Common myeloid progenitor, CD34-positive (primary cell): ENCODE measurements at regions not wholly inside any gene's neighbourhood (a gene's known extent, or its start where the extent isn't known, plus 50 kb on each side); places are given as distances from the start of the nearest gene placed in this dataset.

Experiments
- CTCF ChIA-PET: fragments of 350-600 bp; sonication (Branson Sonifier 250); formaldehyde crosslinking; loops from one replicate; lab custom pipeline; 2021; ENCODE audit warnings: antibody characterized with exemption; lab: Charles Lee
- POLR2A ChIA-PET: fragments of 350-600 bp; sonication (Branson Sonifier 250); formaldehyde crosslinking; loops from one replicate; lab custom pipeline; 2021; ENCODE audit warnings: antibody characterized with exemption; lab: Charles Lee
- DNase-seq, 3 donors: peaks; one replicate each; pipeline versions ENCODE4 v3.0.0 to v3.0.0-alpha.2; 2013
- H3K27ac ChIP-seq, 2 experiments: 1 replicate in 1 of 2; 2 replicates in 1 of 2; pipeline ENCODE4 v1.7.0; 2013; ENCODE audit warnings: inconsistent platforms in 2 of 2, low read length in 2 of 2, mild to moderate bottlenecking in 2 of 2, low read depth in 1 of 2, moderate library complexity in 1 of 2; ENCODE audit not compliant: severe bottlenecking in 2 of 2, insufficient read depth in 1 of 2, poor library complexity in 1 of 2
- H3K27me3 ChIP-seq, 5 experiments: replicated peaks in 2 of 5; 1 replicate in 3 of 5; 2 replicates in 2 of 5; pipeline versions ENCODE4 v1.6.1 to v1.7.0; 2013; ENCODE audit warnings: low read length in 4 of 5, mild to moderate bottlenecking in 2 of 5, moderate library complexity in 2 of 5, inconsistent platforms in 1 of 5; ENCODE audit not compliant: insufficient read depth in 5 of 5, control insufficient read depth in 4 of 5
- H3K36me3 ChIP-seq, 4 experiments: 1 replicate in 2 of 4; 2 replicates in 2 of 4; pipeline versions ENCODE4 v1.6.1 to v1.7.0; 2013; ENCODE audit warnings: low read length in 3 of 4, control low read depth in 1 of 4, mild to moderate bottlenecking in 1 of 4; ENCODE audit not compliant: control insufficient read depth in 4 of 4, insufficient read depth in 4 of 4
- H3K4me1 ChIP-seq, 4 experiments: 1 replicate in 3 of 4; 2 replicates in 1 of 4; pipeline versions ENCODE4 v1.6.1 to v1.7.1; 2013; ENCODE audit warnings: low read length in 3 of 4, mild to moderate bottlenecking in 3 of 4, control low read depth in 1 of 4, inconsistent platforms in 1 of 4, moderate library complexity in 1 of 4; ENCODE audit not compliant: control insufficient read depth in 4 of 4, insufficient read depth in 4 of 4; ENCODE audit errors: control extremely low read depth in 1 of 4
- H3K4me3 ChIP-seq, 7 experiments: 1 replicate in 4 of 7; 2 replicates in 3 of 7; pipeline versions ENCODE4 v1.5.1 to v1.7.0; 2013; ENCODE audit warnings: mild to moderate bottlenecking in 7 of 7, low read length in 6 of 7, moderate library complexity in 6 of 7, inconsistent platforms in 2 of 7, low read depth in 2 of 7, control low read depth in 1 of 7; ENCODE audit not compliant: insufficient read depth in 4 of 7, control insufficient read depth in 1 of 7; ENCODE audit errors: extremely low read depth in 1 of 7
- H3K9me3 ChIP-seq, 5 experiments: 1 replicate in 4 of 5; 2 replicates in 1 of 5; pipeline versions ENCODE4 v1.6.1 to v1.7.1; 2013; ENCODE audit warnings: low read length in 4 of 5, mild to moderate bottlenecking in 2 of 5, inconsistent platforms in 1 of 5, low read depth in 1 of 5, moderate library complexity in 1 of 5; ENCODE audit not compliant: control insufficient read depth in 4 of 5, insufficient read depth in 2 of 5; ENCODE audit errors: control extremely low read depth in 1 of 5
- WGBS: methylation state at CpG from one replicate; pipeline ENCODE4 v1.1.5; 2013; ENCODE audit not compliant: insufficient coverage; 5-methylcytosine and 5-hydroxymethylcytosine counted together

GRCh38 chr9:90991953-90992352 is 190.3 kb downstream of the SYK start:
- CTCF ChIA-PET = no interaction called here

GRCh38 chr9:90995516-90995915 is 193.9 kb downstream of the SYK start:
- POLR2A ChIA-PET = no interaction called here
- no peak for DNase-seq
- Histone ChIP-seq H3K27me3 (no peaks in the 10 kb centered on the region), H3K9me3 (peaks cover 0 to 9% (median 0%) of the 10 kb centered on the region in 5 experiments), H3K4me1 (no peaks in the 10 kb centered on the region), H3K4me3 (no peak overlapping the region), H3K36me3 (no peaks in the 10 kb centered on the region), H3K27ac (no peak overlapping the region)
- CTCF ChIA-PET = no interaction called here
- WGBS = 100% methylated on average over 1 of the region's 2 CpGs

More at GRCh38 chr9:90991953-90992352, 190.3 kb downstream of the SYK start:
- DNase-seq = no peak
- 100% methylated on average over 1 of the region's 1 CpG for WGBS
- Histone ChIP-seq H3K27ac (no peak overlapping the region), H3K27me3 (no peaks in the 10 kb centered on the region), H3K4me1 (no peaks in the 10 kb centered on the region), H3K4me3 (no peak overlapping the region), H3K36me3 (no peaks in the 10 kb centered on the region), H3K9me3 (peaks cover 0 to 17% (median 0%) of the 10 kb centered on the region in 5 experiments)
- POLR2A ChIA-PET = no interaction called here

- Histone ChIP-seq H3K4me3 (no peak overlapping the region), H3K36me3 (no peaks in the 10 kb centered on the region), H3K27me3 (no peaks in the 10 kb centered on the region), H3K4me1 (no peaks in the 10 kb centered on the region), H3K9me3 (peaks cover 0 to 7% (median 0%) of the 10 kb centered on the region in 5 experiments), H3K27ac (no peak overlapping the region)
- ChIA-PET CTCF (no interaction called here), POLR2A (no interaction called here)
- 94% methylated on average over 2 of the region's 6 CpGs for WGBS
- no peak for DNase-seq
Observed at GRCh38 chr9:90996154-90997065, 194.8 kb downstream of the SYK start.

- no peak overlapping the region for H3K4me3 ChIP-seq
- CTCF ChIA-PET = no interaction called here
- WGBS = 98% methylated on average over 5 of the region's 7 CpGs
- POLR2A ChIA-PET = no interaction called here
- H3K4me1 ChIP-seq = no peaks in the 10 kb centered on the region
- no peak for DNase-seq
- H3K36me3 ChIP-seq = no peaks in the 10 kb centered on the region
- no peak overlapping the region for H3K27ac ChIP-seq
- peaks cover 0 to under 1% (median 0%) of the 10 kb centered on the region in 5 experiments for H3K27me3 ChIP-seq
- H3K9me3 ChIP-seq = peaks cover 0 to 1% (median 0%) of the 10 kb centered on the region in 5 experiments
Observed at GRCh38 chr9:90998573-90998972, 197.0 kb downstream of the SYK start.

GRCh38 chr9:90999425-91000397 is 198.1 kb downstream of the SYK start:
- CTCF ChIA-PET = no interaction called here
- no peak for DNase-seq
- Histone ChIP-seq H3K4me1 (no peaks in the 10 kb centered on the region), H3K27me3 (peaks cover 0 to 2% (median 0%) of the 10 kb centered on the region in 5 experiments), H3K4me3 (no peak overlapping the region), H3K27ac (no peak overlapping the region), H3K36me3 (no peaks in the 10 kb centered on the region), H3K9me3 (peaks cover 0 to 1% (median 0%) of the 10 kb centered on the region in 5 experiments)
- POLR2A ChIA-PET = no interaction called here
- WGBS = 93% methylated on average over 16 of the region's 16 CpGs

- Histone ChIP-seq H3K27ac (no peak overlapping the region), H3K4me3 (no peak overlapping the region), H3K27me3 (peaks cover 0 to 2% (median 0%) of the 10 kb centered on the region in 5 experiments), H3K9me3 (peaks cover 0 to 1% (median 0%) of the 10 kb centered on the region in 5 experiments), H3K4me1 (no peaks in the 10 kb centered on the region), H3K36me3 (no peaks in the 10 kb centered on the region)
- DNase-seq = no peak
- ChIA-PET CTCF (no interaction called here), POLR2A (no interaction called here)
- WGBS = 81% methylated on average over 2 of the region's 2 CpGs
Observed at GRCh38 chr9:91001146-91001611, 199.6 kb downstream of the SYK start.
